Activated CD4-positive, alpha-beta T cell treated with anti-CD3 and anti-CD28 coated beads, Interleukin-10, Interleukin-2, amounts not matched to agents 100 ng/mL and 50 ng/mL, durations not matched to agents 16 hours and 8 hours (primary cell): ENCODE measurements at regions not wholly inside any gene's neighbourhood (a gene's known extent, or its start where the extent isn't known, plus 50 kb on each side); places are given as distances from the start of the nearest gene placed in this dataset.
"Not testable (repeated sequence)": the region's sequence is repeated elsewhere in the genome, so short reads cannot be mapped to it uniquely, and the experiment has no call there.

Experiments used
- DNase-seq: peaks from one replicate; pipeline ENCODE4 v3.0.0-alpha.2; 2020

DNA sequence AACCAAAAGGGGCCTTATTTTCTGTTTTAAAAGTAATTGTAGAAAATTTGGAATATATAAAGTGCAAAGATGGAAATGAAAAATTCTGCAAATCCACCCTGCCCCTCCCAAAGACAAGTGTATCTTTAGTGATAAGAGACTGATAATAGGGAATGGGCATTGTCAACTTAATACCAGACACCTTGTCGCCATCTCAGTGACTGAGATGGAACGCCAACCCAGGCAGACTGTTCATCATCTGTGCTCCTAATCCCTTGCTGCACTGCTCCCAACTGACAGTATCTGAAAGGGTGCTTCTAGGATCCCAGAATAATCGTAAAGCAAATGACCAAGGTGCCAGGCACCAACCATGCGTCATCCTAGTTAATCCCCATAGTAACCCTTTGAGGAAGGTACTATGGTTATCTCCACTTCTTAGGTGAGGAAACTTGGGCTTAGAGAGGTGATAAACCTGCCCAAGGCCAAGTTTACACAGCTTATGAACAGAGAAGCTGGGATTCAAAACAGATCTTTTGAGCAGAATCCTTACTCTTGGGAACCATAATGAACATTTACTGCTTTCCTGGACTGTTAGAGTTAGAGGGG, 583.7 kb downstream of the GATA3 start:
- no peak for DNase-seq

DNA sequence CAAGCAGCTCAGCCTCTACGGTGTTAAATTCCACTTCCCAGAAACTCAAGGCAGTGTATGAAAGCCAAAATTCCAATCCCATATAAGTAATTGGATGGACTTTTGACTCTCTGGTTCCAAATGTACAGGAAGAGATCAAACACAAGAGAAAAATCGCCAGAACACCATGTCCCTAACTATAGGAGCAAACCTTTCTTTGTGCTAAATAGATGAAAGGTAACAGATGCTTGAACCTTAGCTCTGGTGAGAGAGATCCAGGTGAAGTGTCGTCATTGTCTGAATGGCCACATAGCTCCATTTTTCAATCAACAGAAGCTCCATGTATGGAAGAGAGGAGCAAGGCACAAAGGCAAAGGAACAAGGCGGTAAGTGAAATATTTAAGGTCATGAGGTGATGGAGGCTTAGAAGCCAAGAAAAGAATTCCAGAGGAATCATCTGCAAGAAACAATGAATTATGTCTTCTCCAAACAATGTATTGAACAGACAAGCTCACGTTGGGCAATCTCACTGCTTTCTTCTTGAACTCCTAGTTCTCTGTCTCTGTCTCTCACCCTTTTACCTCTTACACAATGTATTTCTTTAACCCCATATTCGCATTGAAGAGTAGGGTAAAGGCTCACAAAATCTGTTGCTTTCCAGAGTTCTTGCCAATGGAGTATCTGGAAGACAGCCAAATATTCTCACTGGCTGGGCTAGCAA, 585.1 kb downstream of the GATA3 start:
- no peak for DNase-seq

DNA sequence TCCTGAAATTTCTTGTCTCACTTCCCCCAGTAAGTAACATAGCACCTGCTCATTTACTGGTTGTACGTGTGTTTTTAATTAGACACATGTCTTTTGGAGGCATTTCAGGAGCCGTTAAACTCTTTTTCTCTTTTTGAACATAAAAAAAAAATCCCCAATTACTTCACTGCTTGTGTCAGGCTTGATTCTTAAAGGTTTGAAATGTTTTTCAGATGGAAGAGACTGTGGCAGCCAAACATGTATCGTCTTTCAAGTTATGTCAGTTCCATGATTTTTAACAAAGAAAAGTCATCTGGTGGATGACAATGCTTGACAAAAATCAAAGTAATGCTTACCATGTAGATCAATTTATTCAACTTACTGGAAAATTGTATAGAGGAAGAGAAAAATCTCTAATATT, 585.8 kb downstream of the GATA3 start:
- no peak for DNase-seq

DNA sequence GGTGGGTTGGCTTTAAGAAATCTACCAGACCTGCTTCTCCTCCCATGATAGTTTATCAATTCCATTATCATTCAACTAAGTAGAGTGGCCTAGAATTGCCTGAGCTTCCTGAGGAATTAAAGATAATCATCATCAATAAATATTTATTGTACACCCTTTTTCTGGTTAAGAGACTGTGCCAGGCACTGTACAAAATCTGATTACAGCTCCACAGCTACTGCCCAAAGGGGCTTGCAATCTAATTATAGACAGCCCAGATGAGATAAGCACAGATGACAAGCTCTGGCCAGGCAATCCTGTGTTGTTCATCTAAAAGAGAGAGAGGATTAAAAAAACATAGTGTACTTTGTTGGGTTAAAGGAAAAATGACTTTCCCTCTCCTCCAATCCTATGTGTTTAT, 586.4 kb downstream of the GATA3 start:
- no peak for DNase-seq

DNA sequence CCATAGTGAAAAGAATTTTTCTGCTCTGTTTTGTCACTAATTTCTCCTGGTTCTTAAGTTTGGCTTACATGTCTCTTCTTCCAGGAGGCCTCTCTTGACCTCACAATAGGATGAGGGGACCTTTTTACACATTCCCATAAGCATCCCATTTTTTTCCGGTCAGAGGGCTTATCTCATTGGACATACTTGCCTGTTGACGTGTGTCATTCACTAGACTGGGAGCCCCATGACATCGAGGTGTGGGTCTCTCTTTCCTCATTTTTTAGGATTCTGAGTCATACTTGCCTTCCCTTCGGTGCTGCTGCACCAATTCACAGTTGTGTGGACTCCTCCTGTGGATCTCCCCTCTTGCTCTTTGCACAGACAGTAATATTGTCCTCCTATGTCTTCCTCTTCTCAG, 601.8 kb downstream of the GATA3 start:
- no peak for DNase-seq

DNA sequence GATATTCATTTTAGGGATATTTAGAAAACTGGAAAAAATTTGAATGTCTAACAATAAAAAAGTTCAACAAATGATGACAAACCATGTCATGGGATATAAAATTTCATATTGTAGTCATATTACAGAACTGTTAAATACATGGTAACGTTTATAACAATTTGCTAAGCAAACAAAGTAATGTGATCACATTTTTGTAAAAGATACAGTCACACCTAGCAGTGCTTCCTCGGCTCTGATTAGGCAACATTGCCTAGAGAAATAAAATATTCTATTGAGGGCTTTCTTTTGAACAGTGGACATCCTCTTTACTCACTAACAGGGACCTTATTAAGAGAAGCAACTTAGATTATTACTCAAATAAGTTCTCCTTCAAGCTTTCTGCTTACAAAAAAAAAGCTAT, 605.5 kb downstream of the GATA3 start:
- DNase-seq = no peak

DNA sequence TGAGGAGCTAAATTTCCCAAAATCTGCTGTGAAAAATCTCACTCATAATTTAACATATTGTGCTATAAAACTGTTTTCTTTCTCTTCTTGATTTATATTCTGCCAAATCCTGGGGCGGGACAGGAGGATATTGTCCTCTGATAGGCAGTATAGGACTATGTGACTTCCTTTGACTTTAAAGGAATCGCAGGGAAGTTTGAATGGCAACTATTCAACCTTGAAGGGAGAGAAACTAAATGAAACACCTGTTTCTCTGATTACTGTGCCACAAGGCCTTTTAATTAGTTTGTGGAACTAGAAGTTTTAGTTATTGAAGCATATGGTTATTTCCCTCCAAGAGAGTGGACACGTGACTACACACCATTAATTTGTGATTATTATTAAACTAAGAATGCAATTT, 607.4 kb downstream of the GATA3 start:
- no peak for DNase-seq

DNA sequence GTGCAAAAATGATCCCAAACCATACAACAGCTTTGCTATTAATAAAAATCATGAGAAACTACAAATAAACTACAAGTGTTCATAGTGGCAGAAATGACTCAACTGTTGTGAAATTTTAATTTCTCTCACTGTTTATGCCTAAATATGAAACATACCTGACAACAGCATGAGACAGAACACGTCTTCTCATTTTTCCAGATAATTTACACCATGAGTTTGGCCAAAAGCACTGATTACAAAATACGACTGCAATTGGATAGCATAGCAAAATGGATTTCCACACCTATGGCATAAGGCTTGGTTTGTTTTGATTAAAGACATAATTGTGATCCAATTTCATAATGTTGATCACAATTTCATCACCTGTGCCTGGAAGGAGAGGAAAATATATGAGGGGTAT, 608.6 kb downstream of the GATA3 start:
- DNase-seq = no peak

DNA sequence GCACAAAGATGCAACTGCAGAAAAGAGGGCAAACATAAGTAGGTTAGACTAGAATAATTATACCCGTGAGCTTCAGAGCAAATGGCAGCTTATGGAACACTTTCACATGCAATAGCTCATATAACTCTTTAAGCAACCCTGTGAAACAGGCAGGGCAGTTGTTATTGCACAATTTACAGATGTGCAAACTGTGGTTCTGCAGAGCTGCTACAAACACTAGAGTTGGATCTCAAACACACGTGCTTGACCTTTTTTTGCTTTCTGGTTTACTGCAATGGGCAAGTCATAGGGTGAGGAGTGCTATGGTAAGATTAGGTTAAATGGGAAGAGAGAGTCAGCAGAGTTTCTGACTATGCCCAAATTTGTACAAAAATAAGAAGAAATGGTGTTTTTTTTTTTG, 610.8 kb downstream of the GATA3 start:
- no peak for DNase-seq

DNA sequence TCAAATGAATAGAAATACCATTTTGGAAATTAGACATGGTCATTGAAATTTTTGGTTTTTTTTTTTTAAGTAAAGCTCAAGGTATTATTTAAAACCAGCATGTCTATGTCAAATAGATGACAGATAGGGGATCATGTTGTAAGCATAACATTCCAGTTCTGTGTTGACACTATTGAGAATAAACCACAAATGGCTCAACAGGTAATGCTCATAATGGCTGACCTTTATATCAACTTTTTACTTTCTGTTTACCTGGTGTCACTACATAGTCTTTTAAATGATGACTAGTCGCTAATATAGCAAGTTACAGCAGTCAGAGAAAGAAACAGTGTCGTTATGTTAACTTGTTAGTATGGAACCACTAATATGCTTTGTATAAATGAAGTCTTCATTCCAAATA, 616.0 kb downstream of the GATA3 start:
- DNase-seq = no peak

DNA sequence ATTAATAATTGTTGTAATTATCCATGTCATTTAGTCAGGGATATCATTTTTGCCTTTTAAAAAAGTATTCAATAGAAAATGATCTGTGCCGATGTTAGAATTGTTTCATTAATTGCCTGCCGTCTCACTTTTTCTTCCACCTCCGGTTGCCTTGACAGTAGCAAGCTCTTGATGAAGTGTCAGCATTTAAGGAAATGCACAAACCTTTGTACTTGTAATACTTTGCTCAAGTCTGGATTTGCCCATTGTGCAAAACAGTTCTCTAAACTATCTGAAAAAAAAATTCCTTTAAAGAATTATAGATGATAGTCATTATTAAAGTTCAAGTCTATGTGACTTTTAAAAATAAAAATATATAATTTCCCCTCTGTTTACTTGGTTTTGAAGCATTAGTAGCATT, 619.7 kb downstream of the GATA3 start:
- no peak for DNase-seq

DNA sequence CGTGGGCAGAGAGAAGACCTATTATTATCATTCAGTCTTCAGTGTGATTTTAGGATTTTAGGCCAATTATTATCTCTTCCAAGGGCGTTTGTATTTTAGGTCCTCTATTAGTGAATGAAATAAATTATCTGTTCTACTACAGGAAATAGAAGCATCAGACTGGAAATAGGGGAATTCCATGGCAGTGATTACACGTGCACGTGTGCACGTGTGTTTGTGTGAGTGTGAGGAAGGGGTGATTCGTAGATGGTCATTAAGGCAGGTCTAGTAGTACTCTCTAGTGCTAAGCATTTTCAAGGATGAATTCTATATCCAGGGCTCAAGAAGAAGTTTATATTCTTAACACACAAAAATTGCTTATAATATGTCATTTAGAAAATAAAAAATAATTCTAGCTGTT, 623.2 kb downstream of the GATA3 start:
- DNase-seq = no peak

DNA sequence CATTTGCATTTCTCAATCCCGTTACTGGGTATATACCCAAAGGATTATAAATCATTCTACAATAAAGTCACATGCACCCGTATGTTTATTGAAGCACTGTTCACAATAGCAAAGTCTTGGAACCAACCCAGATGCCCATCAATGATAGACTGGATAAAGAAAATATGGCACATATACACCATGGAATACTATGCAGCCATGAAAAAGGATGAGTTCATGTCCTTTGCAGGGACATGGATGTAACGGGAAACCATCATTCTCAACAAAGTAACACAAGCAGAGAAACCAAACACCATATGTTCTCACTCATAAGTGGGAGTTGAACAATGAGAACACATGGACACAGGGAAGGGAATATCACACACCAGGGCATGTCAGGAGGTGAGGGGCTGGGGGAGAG, 630.4 kb downstream of the GATA3 start:
- not testable (repeated sequence) for DNase-seq

DNA sequence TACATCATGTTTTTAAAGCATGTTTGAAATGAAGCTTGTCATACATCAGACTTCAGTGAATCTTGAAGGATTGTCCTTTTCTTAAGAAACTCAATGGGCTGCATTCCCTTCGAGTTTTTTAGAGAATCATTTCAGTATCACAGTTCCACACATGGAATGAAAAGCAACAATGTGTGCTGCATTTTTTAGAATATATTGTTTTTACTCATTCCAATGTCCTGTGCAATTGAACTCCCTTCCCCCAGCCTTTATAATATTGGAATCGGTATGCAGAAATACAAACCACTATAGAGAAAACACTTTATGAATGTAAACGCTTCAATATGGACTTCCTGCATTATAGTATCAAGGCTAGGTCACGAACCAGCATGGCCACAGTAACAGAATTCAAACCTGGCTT, 634.4 kb downstream of the GATA3 start:
- no peak for DNase-seq

DNA sequence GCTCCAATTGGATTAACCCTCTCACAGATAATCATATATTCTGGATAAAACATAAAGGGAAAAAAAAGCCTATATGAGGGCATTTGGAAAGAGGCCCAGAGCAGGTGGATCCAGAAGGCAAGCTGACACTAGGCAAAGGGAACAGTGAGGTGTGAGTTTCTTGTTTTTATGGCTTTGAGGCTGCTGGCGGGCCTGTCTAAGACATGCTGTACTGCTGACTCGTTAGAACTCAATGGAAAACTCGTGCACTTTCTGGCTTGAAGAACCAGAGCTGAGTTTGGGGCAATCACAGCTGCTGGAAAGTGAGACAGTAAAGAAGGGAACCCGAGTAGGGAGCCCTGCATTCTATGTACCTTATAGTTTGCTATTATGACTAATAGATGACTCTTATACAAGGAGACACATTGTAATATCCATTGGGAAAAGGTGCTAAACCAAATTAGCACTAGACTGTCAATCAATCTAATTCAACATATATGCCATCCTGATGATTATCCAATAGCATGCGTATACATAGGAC, 637.1 kb downstream of the GATA3 start:
- DNase-seq = no peak

DNA sequence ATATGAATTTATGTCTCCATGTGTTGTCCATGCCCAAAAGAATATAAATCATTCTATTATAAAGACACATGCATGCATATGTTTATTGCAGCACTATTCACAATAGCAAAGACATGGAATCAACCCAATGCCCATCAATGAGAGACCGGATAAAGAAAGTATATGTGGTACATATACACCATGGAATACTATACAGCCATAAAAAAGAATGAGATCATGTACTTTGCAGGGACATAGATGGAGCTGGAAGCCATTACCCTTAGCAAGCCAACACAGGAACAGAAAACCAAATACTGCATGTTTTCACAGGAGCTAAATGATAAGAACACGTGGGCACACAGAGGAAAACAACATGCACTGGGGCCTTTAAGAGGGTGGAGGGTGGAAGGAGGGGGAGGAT, 639.1 kb downstream of the GATA3 start:
- DNase-seq = not testable (repeated sequence)

DNA sequence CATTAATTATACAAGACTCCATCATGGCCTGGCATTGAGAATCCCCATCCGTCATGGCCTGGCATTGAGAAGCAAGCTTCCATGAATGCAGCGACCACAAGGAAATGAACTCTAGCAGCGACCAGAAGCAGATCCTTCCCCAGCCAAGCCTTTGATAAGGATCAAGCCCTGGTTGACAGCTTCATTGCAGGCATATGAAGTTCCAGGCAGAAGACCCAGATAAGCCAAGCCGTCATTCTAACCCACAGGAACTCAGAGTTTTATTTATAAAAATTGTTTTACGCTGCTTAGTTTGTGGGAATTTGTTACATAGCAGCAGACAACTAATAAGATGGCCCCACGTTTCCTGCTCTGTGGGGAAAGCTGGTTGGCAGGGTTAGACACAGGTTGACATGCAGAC, 642.3 kb downstream of the GATA3 start:
- DNase-seq = no peak

DNA sequence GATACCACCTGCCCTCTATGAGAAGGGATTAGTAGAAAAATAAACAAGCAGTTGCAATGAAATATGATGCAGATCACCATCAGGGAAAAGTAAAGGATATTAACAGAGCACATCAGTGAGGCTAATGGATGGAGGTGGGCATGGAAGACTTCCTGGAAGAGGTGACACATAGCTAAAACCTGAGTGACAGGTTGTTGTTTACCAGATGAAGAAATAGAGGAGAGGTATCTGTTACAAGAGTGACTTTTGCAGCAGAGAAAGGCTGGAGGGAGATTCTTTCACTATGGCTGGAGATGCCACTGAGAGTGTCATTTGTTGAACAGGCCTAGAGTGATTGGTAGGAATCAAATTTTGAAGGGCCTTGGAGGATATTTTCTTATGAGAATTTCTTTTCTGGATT, 646.2 kb downstream of the GATA3 start:
- no peak for DNase-seq

DNA sequence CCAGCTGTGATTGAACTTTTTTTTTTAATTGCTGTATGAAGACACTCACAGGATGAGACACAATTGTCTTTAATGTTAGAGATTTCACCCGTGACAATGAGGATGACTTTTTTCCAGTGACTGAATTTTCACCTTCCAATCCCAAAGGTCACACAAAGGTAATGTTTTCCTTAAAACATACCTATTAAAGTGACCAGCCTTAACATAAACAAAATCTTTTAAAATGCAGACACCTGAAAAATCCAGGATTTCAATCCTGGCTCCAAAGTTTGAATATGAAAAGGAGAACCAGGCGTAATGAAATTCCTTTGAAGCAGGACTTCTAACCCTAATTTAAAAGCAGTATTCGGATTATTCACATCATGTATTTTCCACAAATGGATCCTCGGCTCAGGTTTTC, 647.7 kb downstream of the GATA3 start:
- no peak for DNase-seq

DNA sequence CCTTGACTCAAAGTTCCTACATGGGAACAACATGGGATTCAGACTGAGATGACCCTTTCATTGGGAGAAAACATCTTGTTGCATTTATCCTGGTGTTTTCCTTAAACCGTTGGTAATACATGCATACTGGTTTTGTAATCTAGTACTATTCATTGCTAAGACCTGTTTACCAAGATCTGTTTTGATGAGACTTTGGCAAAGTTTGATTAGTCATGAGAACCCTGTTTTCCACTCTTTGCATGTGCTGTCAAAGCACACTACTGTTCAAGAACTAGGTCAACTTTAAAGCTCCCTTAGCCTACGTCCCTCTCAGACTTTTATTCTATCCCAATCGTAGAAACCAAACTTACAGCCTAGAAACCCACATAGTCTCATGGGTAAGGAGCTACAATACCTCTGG, 650.9 kb downstream of the GATA3 start:
- DNase-seq = no peak

DNA sequence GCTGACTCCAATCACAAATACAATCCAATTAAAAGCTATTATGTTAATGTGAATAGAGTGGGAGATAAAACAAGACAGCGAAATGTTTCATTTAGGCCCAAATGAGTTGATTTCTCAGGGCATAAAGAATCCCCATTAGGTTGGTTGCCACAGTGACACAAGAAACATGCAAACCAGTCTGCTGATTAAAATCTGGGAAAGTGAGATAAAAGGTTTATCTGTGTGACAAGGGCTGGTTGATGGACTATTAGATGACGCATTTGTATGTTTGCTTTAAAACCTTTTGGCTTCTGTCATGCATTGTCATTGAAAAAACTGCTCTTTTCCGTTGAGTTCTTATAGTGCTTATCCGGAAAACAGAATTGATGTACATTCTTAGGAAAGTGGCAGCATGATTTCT, 658.2 kb downstream of the GATA3 start:
- no peak for DNase-seq

DNA sequence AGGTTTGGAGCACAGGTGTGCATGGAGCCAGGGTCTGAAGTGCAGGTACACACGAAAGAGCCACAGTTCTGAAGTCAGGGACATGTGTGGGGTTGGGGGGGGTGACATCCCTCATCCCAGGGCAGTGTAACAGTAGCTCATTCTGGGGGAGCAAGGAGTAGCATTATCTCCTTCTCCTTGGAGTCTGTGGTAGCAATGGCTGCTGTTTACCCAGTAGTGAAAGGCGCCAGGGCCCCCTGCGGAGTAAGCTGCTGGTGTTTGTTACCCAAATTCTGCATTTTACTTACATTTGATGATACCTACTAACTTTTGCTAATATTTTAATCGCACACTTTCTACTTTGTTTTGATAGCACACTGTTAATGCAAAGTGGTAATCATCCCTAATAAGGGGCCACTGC, 665.5 kb downstream of the GATA3 start:
- DNase-seq = no peak

DNA sequence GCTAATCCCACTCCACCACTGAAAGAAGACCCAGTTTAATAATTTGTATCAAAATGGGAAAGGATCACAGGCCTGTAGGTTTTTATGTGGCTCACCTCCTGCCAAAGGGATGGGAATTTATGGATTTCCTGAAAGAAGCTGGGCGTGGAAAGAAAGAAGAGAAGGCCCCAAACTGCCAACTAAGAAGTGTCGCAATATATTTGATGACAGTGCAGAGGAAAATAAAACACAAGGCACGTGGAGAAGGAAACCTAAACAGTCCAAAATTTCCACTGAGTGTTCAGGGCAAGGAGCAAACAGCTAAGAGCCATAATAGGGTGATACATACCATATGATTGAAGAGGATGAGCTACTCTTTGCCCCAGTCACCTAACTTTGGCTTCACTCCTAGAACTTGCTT, 667.2 kb downstream of the GATA3 start:
- no peak for DNase-seq

DNA sequence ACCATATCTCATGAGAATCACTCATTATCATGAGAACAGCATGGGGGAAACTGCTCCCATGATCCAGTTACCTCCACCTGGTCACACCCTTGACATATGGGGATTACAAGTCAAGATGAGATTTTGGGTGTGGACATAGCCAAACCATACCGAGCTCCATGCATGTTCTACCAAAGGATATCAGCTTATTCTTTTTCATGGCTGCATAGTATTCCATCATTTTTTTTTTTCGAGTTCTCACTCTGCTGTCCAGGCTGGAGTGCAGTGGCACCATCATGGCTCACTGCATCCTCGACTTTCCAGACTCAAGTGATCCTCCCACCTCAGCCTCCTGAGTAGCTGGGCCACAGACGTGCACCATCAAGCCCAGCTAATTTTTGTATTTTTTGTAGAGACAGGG, 668.3 kb downstream of the GATA3 start:
- no peak for DNase-seq

DNA sequence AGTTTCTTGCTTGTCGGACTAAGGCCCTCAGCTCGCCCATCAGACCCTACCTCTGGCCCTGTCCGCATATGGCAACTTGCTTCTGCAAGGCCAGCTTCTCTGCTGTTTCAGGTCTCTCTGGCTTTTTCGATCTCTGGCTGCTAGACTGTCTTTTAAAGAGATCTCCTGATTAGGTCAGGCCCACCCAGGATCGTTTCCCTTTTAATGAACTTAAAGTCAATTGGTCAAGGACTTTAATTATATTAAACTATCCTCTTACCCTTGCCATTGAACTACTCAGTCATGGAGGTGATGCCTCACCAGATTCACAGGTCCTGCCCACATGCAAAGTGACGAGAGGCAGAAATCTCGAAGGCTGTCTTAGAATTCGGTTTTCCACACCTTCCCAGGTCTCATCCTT, 670.9 kb downstream of the GATA3 start:
- DNase-seq = no peak
